ENCODE measurements at regions not wholly inside any gene's neighbourhood (a gene's known extent, or its start where the extent isn't known, plus 50 kb on each side); places are given as distances from the start of the nearest gene placed in this dataset.
"Not testable (repeated sequence)": the region's sequence is repeated elsewhere in the genome, so short reads cannot be mapped to it uniquely, and the experiment has no call there.

- no peak for ATAC-seq
Observed at GRCh38 chr19:22545751-22546150, 88.4 kb upstream of the ZNF492 start.

DNA sequence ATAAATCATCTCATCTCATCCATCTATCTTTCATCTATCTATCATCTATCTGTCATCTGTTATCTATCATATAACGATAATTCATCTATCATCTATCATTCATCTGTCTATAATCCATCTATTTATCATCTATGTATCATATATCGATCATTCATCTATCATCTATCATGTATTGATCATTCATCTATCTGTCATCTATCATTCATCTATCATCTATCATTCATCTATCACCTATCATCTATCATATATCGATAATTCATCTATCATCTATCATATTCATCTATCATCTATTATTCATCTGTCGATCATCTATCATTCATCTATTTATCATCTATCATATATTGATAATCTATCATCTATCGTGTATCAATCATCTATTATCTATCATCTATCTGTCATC is 100.4 kb upstream of the ZNF492 start:
- ATAC-seq, result no peak

DNA sequence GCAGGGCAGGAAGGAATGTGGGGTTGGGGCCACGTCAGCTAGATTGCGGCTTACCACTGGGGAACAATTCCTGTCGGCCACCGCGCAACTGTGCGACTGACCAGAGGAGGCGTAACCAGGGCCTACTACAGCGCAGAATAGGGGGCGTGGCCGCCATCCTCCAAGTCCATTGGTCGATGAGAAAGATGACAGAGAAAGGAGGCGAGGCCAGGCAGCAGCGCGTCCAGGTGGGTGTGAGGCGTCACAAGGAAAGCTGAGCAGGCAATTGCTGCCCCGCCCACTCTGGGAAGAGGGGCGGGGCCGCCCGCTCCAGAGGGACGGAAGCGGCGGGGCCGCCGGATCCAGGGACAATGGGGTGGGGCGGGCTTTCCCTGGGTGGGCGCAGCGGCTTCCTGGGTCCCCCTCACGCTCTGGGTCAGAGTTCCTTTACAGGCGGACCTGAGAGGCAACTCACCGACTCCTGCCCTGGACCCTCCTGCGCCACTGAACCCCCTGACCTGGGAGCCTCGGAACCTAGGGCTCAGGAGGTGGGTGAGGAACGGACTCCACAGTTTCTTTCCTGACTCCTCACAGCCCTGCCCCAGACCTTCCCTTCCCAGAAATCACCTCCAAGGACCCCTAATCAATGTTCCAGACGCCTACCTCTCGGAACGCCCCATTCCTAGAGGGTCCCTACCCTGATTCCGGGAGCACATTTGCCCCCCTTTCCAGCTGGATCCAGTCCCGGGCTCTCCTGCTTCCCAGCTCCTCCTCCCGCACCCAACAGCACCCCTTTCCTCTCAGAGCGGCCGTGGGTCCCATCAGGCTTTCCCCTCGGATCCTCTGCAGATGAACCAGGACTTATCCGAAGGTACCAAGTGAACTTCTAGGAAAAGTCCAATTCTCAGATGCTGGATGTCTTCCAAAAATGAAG is 101.5 kb upstream of the ZNF492 start:
- ATAC-seq, result peak; percentile 44

GRCh38 chr19:22530042-22530441 is 104.1 kb upstream of the ZNF492 start:
- no peak for ATAC-seq

GRCh38 chr19:22528956-22529355 is 105.2 kb upstream of the ZNF492 start:
- no peak for ATAC-seq

DNA sequence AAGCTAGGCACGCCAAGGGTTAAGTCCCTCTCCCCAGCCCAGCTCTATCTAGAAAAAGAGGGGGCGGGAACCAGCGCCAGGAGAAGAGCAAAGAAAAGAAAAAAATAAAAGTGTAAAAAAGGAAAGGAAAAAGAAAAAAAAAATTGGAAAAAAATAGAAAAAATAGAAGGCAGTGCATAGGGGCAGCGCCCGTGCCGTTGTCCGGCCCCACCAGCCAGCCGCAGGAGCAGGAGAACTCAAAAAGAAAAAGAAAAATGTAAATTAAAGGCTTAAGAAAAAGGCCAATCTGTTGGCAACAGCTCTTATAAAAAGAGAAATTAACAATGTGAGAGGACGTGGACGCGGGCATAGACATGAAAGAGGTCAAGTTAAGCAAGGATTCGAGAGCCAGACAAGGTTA is 105.4 kb upstream of the ZNF98 start:
- no peak for ATAC-seq

GRCh38 chr19:22526661-22527272 is 104.6 kb upstream of the ZNF98 start:
- no peak for ATAC-seq

DNA sequence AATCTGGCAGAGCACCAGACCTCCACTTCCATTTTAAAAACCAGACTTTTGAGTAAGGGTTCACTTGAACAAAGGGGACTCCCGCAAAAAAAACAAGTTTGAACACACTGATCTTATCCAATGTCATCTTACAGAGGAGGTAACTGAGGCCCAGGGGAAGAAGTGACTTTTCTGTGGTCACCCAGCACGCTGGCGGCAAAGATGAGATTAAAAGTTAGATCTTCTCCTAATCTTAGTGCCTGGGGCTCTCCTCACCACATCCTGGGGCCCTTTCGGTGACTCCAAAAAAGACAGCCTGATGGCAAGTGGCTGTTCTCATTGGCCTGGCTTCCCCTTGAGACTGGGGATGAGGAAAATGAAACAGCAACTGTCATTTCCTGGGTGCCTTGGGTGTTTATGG is 101.8 kb upstream of the ZNF98 start:
- ATAC-seq, result no peak

DNA sequence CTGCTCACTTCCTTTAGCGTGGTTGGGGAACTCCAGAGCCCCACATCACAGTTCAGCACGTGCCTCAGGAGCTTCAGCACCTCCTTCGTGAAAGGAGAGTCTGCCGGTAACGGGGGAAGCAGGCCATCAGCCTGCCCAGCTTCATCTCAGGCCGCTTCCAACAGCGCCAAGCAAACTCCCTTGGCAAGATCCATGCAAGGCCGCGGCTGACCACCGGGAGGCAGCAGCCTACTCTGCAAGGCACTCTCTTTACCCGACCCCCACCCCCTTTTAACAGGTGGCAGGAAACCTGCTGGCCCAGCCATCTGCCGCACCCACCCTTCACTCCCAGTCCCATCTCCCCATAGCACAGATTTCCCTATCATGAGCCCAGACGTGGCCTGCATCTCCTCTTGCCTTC is 97.4 kb upstream of the ZNF98 start:
- ATAC-seq, result not testable (repeated sequence)

DNA sequence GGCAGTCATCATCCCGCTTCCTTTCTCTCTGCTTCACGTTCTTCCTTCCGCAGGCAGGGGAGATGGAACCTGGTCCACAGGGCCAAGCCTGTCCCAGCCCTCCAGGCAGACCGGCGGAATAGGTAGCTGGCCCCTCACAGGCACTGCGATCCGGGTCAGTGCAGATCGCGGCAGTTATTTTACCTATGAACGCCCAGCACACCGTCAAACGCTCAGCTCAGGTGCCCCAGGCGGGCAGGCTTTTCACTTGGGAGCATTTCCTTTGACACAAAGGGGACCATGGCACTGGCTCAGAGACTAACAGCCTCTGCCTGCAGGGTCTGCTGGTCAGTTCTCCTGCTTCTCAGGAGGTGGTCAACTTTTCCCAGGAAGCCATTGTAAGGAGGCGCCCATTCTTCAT is 97.0 kb upstream of the ZNF98 start:
- ATAC-seq, result no peak

GRCh38 chr19:22517496-22518411 is 95.6 kb upstream of the ZNF98 start:
- ATAC-seq, result no peak

DNA sequence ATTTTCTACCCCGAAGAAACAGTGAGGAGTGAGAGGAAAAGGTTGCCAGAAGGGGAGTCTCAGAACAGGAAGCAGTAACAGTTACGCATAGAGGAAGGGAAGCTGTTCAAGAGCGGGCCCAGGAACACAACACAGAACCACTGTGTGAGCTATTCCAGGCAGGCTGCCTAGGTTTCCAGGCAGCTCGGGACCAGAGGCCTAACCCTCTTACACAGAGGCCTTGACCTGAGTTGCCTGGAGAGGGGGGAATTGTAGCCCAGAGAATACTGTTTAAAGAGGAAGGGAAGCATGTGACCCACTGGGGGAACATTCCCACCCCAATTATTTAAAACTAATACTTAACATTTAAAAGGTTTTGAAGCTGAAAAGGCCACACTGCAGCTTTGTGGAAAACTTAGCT is 93.3 kb upstream of the ZNF98 start:
- ATAC-seq, result no peak

GRCh38 chr19:22503524-22503923 is 81.4 kb upstream of the ZNF98 start:
- ATAC-seq, result no peak

DNA sequence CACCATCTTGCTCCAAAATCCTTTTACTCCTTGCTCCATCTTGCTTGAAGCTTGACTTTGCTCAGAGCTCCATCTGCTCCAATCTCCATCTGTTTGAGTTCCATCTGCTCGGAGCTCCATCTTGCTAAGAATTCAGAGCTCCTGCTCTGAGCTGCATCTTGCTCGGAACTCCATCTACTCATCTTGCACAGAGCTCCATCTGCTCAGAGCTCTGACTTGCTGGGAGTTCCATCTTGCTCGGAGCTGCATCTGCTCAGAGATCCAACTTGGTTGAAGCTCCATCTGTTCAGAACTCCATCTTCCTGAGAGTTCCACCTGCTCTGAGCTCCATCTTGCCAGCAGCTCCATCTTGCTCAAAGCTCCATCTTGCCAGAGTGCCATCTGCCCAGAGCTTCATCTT is 80.6 kb upstream of the ZNF98 start:
- no peak for ATAC-seq

- not testable (repeated sequence) for ATAC-seq
Observed at GRCh38 chr19:22498831-22499430, 76.8 kb upstream of the ZNF98 start.

DNA sequence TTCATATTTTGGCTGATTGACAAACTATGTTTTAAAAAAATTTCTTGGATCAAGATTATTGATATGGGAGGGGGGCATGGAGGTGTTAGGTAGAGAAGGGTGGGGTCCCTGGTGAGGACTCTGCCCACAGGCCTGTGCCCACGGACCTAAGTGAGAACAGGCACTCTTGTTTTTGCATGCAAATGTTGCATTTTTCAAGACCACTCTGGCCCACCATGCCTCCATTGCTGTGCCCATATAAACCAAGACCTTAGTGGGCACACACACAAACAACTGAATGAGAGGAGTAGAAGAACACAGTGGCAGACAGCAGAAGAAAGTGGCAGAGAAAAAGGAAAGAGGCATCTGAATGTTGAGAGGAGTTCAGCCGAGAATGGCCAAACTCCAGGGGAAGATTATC is 69.6 kb upstream of the ZNF98 start:
- no peak for ATAC-seq

- ATAC-seq, result not testable (repeated sequence)
Observed at GRCh38 chr19:22483514-22483913, 61.4 kb upstream of the ZNF98 start.

DNA sequence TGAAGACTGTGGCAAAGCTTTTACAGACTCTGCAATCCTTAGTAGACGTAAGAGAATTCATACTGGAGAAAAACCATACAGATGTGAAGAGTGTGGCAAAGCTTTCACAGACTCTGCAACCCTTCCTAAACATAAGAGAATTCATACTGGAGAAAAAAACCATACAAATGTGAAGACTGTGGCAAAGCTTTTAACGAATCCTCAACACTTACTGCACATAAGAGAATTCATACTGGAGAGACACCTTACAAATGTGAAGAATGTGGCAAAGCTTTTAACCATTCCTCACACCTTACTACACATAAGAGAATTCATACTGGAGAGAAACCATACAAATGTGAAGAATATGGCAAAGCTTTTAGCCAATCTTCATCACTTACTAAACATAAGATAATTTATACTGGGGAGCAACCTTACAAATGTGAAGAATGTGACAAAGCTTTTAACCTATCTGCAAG is 50.1 kb upstream of the ZNF98 start:
- no peak for ATAC-seq
